ENCODE measurements at regions not wholly inside any gene's neighbourhood (a gene's known extent, or its start where the extent isn't known, plus 50 kb on each side); places are given as distances from the start of the nearest gene placed in this dataset.

- H3K4me3 ChIP-seq (ENCODE audit: low read depth, low read length) = no peak overlapping the region
These were observed 419.3 kb downstream of the MATN1 start for GRCh38 chr1:30304080-30304479.

GRCh38 chr1:30303387-30303786, 420.0 kb downstream of the MATN1 start:
- no peak overlapping the region for H3K4me3 ChIP-seq (ENCODE audit: low read depth, low read length)

- no peak overlapping the region for H3K4me3 ChIP-seq (ENCODE audit: low read depth, low read length)
These were observed 420.5 kb downstream of the MATN1 start for GRCh38 chr1:30302858-30303257.

GRCh38 chr1:30300669-30301068, 422.7 kb downstream of the MATN1 start:
- no peak overlapping the region for H3K4me3 ChIP-seq (ENCODE audit: low read depth, low read length)

GRCh38 chr1:30299393-30299792, 424.0 kb downstream of the MATN1 start:
- H3K4me3 ChIP-seq (ENCODE audit: low read depth, low read length) = no peak overlapping the region

- H3K4me3 ChIP-seq (ENCODE audit: low read depth, low read length) = no peak overlapping the region
These were observed 427.7 kb downstream of the MATN1 start for GRCh38 chr1:30295674-30296073.

GRCh38 chr1:30295266-30295665, 428.1 kb downstream of the MATN1 start:
- H3K4me3 ChIP-seq (ENCODE audit: low read depth, low read length) = no peak overlapping the region

- no peak overlapping the region for H3K4me3 ChIP-seq (ENCODE audit: low read depth, low read length)
These were observed 428.9 kb downstream of the MATN1 start for GRCh38 chr1:30294508-30294907.

- H3K4me3 ChIP-seq (ENCODE audit: low read depth, low read length) = no peak overlapping the region
These were observed 430.9 kb downstream of the MATN1 start for GRCh38 chr1:30292451-30292850.

- H3K4me3 ChIP-seq (ENCODE audit: low read depth, low read length) = no peak overlapping the region
These were observed 431.9 kb downstream of the MATN1 start for GRCh38 chr1:30291526-30291925.

GRCh38 chr1:30290581-30290980, 432.8 kb downstream of the MATN1 start:
- no peak overlapping the region for H3K4me3 ChIP-seq (ENCODE audit: low read depth, low read length)

GRCh38 chr1:30287976-30288375, 435.4 kb downstream of the MATN1 start:
- no peak overlapping the region for H3K4me3 ChIP-seq (ENCODE audit: low read depth, low read length)

GRCh38 chr1:30286988-30287839, 436.2 kb downstream of the MATN1 start:
- no peak overlapping the region for H3K4me3 ChIP-seq (ENCODE audit: low read depth, low read length)

- H3K4me3 ChIP-seq (ENCODE audit: low read depth, low read length) = no peak overlapping the region
These were observed 437.0 kb downstream of the MATN1 start for GRCh38 chr1:30286241-30286987.

- no peak overlapping the region for H3K4me3 ChIP-seq (ENCODE audit: low read depth, low read length)
These were observed 437.9 kb downstream of the MATN1 start for GRCh38 chr1:30285501-30285932.

GRCh38 chr1:30284728-30285475, 438.5 kb downstream of the MATN1 start:
- no peak overlapping the region for H3K4me3 ChIP-seq (ENCODE audit: low read depth, low read length)

- H3K4me3 ChIP-seq (ENCODE audit: low read depth, low read length) = no peak overlapping the region
These were observed 439.2 kb downstream of the MATN1 start for GRCh38 chr1:30284226-30284625.

GRCh38 chr1:30283199-30283962, 440.0 kb downstream of the MATN1 start:
- no peak overlapping the region for H3K4me3 ChIP-seq (ENCODE audit: low read depth, low read length)

- H3K4me3 ChIP-seq (ENCODE audit: low read depth, low read length) = no peak overlapping the region
These were observed 442.8 kb downstream of the MATN1 start for GRCh38 chr1:30280572-30280971.

GRCh38 chr1:30277911-30278310, 445.5 kb downstream of the MATN1 start:
- H3K4me3 ChIP-seq (ENCODE audit: low read depth, low read length) = no peak overlapping the region

GRCh38 chr1:30277415-30277814, 446.0 kb downstream of the MATN1 start:
- no peak overlapping the region for H3K4me3 ChIP-seq (ENCODE audit: low read depth, low read length)

All from iPS-11a (cell line).